HG03066 (cell line): ENCODE measurements at regions not wholly inside any gene's neighbourhood (a gene's known extent, or its start where the extent isn't known, plus 50 kb on each side); places are given as distances from the start of the nearest gene placed in this dataset.

Experiments used
- ATAC-seq: cut with Tn5 transposase; IDR thresholded peaks from one replicate; pipeline ENCODE4 v1.9.1; 2021; ENCODE audit warnings: low read depth; ENCODE audit not compliant: unreplicated experiment

GRCh38 chr7:118298771-118299170, 74.3 kb downstream of the ANKRD7 start:
- ATAC-seq, result no peak

GRCh38 chr7:118300177-118300576, 75.7 kb downstream of the ANKRD7 start:
- ATAC-seq, result no peak

GRCh38 chr7:118304100-118304499, 79.6 kb downstream of the ANKRD7 start:
- no peak for ATAC-seq

- ATAC-seq, result no peak
These were observed 81.2 kb downstream of the ANKRD7 start for GRCh38 chr7:118305671-118306070.

- ATAC-seq, result no peak
These were observed 82.3 kb downstream of the ANKRD7 start for GRCh38 chr7:118306771-118307170.

- peak; percentile 82 for ATAC-seq
These were observed 86.8 kb downstream of the ANKRD7 start for GRCh38 chr7:118311121-118311836.

- ATAC-seq, result peak; percentile 43
These were observed 87.5 kb downstream of the ANKRD7 start for GRCh38 chr7:118312051-118312450.

GRCh38 chr7:118312966-118313365, 88.5 kb downstream of the ANKRD7 start:
- ATAC-seq, result no peak

GRCh38 chr7:118324790-118325449, 100.4 kb downstream of the ANKRD7 start:
- ATAC-seq, result no peak

- no peak for ATAC-seq
These were observed 100.9 kb downstream of the ANKRD7 start for GRCh38 chr7:118325450-118325808.

- ATAC-seq, result no peak
These were observed 102.7 kb downstream of the ANKRD7 start for GRCh38 chr7:118327174-118327573.

GRCh38 chr7:118328505-118329211, 104.2 kb downstream of the ANKRD7 start:
- ATAC-seq, result no peak

- ATAC-seq, result no peak
These were observed 105.9 kb downstream of the ANKRD7 start for GRCh38 chr7:118330388-118330787.

GRCh38 chr7:118346748-118347147, 122.2 kb downstream of the ANKRD7 start:
- no peak for ATAC-seq

GRCh38 chr7:118349604-118350003, 125.1 kb downstream of the ANKRD7 start:
- ATAC-seq, result no peak

- no peak for ATAC-seq
These were observed 125.8 kb downstream of the ANKRD7 start for GRCh38 chr7:118350260-118350659.

GRCh38 chr7:118352867-118353453, 128.5 kb downstream of the ANKRD7 start:
- no peak for ATAC-seq

- ATAC-seq, result no peak
These were observed 141.9 kb downstream of the ANKRD7 start for GRCh38 chr7:118366363-118366762.

- ATAC-seq, result no peak
These were observed 144.5 kb downstream of the ANKRD7 start for GRCh38 chr7:118368958-118369357.

GRCh38 chr7:118369987-118370386, 145.5 kb downstream of the ANKRD7 start:
- no peak for ATAC-seq

- no peak for ATAC-seq
These were observed 148.0 kb downstream of the ANKRD7 start for GRCh38 chr7:118372530-118372929.
